ENCODE measurements at regions not wholly inside any gene's neighbourhood (a gene's known extent, or its start where the extent isn't known, plus 50 kb on each side); places are given as distances from the start of the nearest gene placed in this dataset.

DNA sequence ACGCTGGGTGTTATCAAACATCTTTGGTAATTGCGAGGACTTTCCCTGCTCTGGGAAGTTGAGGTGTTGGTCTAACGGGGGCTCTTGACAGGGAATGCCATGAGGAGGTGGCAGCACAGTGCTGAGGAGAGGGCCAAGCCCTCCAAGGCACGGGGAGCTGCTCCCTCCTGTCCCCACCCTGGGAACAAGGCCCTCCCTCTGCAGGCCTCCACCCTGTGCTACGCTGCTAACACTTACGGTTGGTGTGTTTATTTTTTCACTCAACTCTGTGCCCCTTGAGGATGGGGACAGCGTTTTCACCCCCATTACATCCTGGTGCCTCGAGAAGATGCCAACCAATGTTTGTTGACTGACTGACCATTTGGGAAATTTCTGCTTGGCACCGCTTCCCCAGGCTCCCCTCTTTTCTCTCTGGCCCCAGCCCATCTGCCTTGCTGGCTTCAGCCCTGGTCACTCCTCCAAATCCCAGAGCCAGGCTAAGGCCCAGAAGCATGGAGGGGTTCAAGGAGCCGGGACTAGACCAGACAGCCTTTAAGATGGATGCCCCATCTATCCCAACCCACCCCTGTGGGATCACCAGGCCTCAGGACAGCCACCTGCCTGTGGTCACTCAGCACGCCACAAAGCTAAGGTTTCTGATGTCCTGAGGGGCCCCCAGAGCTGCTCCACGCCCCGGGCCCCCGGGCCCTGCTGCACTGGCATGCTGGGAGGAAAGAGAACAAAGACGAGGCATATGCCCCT is 125.7 kb downstream of the BARX1 start:
- peak; percentile 87 for DNase-seq (ENCODE audit: low spot score)

GRCh38 chr9:93828331-93829097 is 126.6 kb downstream of the BARX1 start:
- DNase-seq (ENCODE audit: low spot score) = no peak

DNA sequence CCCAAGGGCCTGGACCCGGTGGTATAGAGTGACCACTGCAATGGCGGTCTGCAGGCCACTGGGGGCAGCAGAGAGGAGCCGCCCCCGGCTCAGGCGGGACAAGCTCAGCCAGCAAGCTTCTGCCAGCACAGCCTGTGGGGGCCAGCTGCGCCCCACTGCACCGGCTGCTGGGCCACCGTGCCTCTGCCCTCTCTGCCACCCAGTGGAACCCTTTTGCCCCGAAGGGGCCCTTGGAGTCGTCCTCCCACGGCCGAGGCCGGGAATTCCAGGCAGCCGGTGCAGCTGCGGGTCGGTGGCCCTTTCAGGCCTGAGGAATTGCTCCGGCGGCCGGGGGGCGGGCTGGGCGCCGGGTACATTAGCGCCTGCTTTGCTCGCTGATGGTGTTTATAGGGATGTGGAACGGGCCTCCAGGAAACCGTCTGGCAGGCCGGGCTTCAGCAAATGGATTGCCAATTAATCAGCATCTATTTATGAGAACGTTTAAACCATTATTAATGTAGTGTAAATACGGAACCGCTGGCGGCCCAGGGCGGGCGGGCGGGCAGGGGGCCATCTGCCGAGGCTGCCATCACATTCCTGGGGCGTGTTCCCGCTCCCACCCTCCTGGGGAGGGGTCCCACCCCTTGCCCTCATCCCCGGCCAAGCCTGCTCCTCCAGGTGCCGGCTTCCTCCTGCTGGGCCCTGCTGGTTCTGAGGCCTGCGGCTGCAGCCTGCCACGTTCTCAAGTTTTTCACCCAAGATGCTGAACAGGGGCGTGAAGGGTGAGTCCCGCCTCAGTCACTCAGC is 127.4 kb downstream of the BARX1 start:
- DNase-seq (ENCODE audit: low spot score) = peak; percentile 89

GRCh38 chr9:93826905-93827544 is 128.1 kb downstream of the BARX1 start:
- DNase-seq (ENCODE audit: low spot score) = no peak

- peak; percentile 87 for DNase-seq (ENCODE audit: low spot score)
These were observed 128.9 kb downstream of the BARX1 start for GRCh38 chr9:93826209-93826608.

DNA sequence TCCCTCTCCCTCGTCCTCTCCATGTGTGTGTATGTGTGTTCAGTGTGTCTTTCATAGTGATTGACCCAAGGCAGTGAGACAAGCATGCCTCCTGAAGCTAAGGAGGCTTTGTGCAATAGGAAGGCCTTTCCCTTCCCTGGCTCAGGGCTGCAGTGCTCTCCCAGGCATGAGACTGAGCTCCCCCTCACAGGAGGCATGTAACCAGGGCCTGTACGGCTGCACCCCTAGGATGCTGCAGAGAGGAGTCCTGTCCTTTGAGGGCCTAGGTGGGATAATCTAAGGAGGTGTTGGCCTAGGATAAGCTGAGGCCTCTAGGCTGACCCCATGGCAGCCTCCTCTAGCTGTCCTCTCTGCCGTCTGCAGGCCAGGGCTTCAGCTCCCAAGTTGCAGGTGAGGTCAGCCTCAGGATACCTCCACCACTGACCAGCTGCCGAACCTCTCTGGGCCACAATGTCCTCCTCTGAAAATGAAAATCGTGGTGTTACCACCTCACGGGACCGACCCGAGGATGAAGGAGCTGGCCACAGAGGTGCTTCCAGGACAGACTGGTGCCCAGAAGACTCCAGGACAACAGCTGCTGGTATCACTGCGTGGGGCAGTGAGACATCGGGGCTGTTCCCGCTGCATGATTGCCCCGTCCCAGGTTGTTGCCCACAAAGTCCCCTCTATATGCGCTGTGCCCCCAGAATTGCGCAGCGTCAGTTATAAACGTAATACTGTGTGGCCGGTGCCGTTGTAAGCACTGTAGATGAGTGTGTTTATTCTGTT is 129.6 kb downstream of the BARX1 start:
- DNase-seq (ENCODE audit: low spot score) = no peak

- DNase-seq (ENCODE audit: low spot score) = peak; percentile 84
These were observed 130.5 kb downstream of the BARX1 start for GRCh38 chr9:93824386-93825294.

GRCh38 chr9:93823245-93824072 is 131.7 kb downstream of the BARX1 start:
- no peak for DNase-seq (ENCODE audit: low spot score)

- DNase-seq (ENCODE audit: low spot score) = no peak
These were observed 132.9 kb downstream of the BARX1 start for GRCh38 chr9:93822229-93822628.

GRCh38 chr9:93821307-93821703 is 133.8 kb downstream of the BARX1 start:
- no peak for DNase-seq (ENCODE audit: low spot score)

DNA sequence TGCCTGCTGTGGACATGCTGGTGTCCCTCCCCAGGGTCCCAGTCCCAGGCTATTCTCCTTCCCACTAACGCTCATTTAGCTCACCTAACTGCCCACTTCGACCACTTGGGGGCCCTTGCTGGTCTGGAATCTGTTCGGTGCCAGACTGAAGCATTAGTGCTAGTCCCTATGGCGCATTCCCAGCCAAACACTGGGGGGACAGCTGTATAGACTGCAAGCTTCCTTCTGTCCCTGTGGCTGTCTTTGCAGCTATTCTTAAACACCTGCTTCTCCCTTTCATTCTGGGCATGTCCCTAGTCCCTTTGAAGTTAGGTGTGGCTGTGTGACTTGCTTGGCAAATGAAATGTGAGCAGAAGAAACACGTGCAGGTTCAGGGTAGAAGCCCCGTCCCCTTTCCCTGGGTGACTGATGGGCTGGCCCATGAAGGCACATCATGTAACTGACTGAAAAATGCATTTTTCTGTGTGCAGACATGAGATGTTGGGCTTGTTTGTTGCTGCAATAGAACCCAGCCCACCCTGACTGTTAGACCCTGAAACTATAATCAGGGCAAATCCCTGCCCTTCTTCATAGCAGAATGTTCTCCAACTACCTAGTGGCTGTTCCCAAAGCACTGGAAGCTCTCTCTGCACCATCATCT is 134.4 kb downstream of the BARX1 start:
- no peak for DNase-seq (ENCODE audit: low spot score)

GRCh38 chr9:93819905-93820304 is 135.2 kb downstream of the BARX1 start:
- peak; percentile 71 for DNase-seq (ENCODE audit: low spot score)

GRCh38 chr9:93818827-93819472 is 136.2 kb downstream of the BARX1 start:
- peak; percentile 79 for DNase-seq (ENCODE audit: low spot score)

DNA sequence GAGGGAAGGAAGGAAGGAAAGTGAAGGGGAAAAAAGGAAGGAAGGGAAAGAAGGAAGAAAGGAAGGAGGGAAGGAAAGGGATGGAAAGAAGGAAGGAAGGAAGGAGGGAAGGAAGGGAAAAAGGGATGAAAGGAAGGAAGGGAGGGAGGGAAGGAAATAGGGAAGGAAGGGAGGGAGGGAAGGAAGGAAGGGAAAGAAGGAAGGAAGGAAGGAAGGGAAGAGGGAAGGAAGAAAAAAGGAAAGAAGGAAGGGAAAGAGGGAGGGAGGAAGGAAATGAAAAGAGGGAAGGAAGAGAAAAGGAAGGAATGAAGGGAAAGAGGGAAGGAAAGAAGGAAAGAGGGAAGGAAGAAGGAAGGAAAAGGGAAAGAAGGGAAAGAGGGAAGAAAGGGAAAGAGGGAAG is 136.9 kb downstream of the BARX1 start:
- DNase-seq (ENCODE audit: low spot score) = no peak

DNA sequence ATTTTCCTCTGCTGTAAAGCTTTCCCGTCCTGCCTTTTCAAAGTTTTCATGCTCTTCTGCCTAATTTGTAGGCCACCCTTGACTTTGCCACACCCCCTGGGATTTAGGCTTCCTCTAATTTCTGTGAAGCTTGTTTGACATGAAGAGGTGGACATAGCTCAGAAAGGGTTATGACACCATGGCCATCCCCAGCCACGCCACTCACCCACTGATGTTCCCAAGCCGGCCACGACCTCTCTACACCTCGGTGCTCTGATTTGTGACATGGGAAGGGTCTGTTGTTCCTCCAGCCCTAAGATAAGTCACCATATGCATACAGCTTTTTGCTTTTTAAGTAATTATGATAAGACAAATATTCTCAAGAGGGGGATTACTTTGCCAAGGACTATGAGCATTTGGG is 139.5 kb downstream of the BARX1 start:
- DNase-seq (ENCODE audit: low spot score) = no peak

- DNase-seq (ENCODE audit: low spot score) = no peak
These were observed 140.0 kb downstream of the BARX1 start for GRCh38 chr9:93815135-93815534.

GRCh38 chr9:93814077-93814956 is 140.8 kb downstream of the BARX1 start:
- no peak for DNase-seq (ENCODE audit: low spot score)

Data from mesenteric fat pad (tissue), 1 donor.